Activated CD4-positive, alpha-beta T cell treated with anti-CD3 and anti-CD28 coated beads, Interleukin-10, Interleukin-2, amounts not matched to agents 100 ng/mL and 50 ng/mL, durations not matched to agents 16 hours and 8 hours (primary cell): ENCODE measurements at regions not wholly inside any gene's neighbourhood (a gene's known extent, or its start where the extent isn't known, plus 50 kb on each side); places are given as distances from the start of the nearest gene placed in this dataset.

ENCODE experiments used
- DNase-seq: peaks from one replicate; pipeline ENCODE4 v3.0.0-alpha.2; 2020

- DNase-seq: no peak
These were observed 510.4 kb upstream of the AGTR1 start for GRCh38 chr3:148187296-148187695.

GRCh38 chr3:148190441-148190990 is 507.2 kb upstream of the AGTR1 start:
- DNase-seq: no peak

- DNase-seq: no peak
These were observed 505.7 kb upstream of the AGTR1 start for GRCh38 chr3:148191966-148192365.

- DNase-seq: no peak
These were observed 500.6 kb upstream of the AGTR1 start for GRCh38 chr3:148197061-148197460.

- DNase-seq: no peak
These were observed 495.3 kb upstream of the AGTR1 start for GRCh38 chr3:148202386-148202785.

- DNase-seq: no peak
These were observed 494.2 kb upstream of the AGTR1 start for GRCh38 chr3:148203297-148204010.

- no peak for DNase-seq
These were observed 493.6 kb upstream of the AGTR1 start for GRCh38 chr3:148204131-148204530.

- DNase-seq: no peak
These were observed 491.7 kb upstream of the AGTR1 start for GRCh38 chr3:148205977-148206376.

- DNase-seq: no peak
These were observed 491.3 kb upstream of the AGTR1 start for GRCh38 chr3:148206446-148206845.

GRCh38 chr3:148208975-148209374 is 488.7 kb upstream of the AGTR1 start:
- no peak for DNase-seq

GRCh38 chr3:148211725-148212124 is 486.0 kb upstream of the AGTR1 start:
- DNase-seq: no peak

GRCh38 chr3:148214705-148215104 is 483.0 kb upstream of the AGTR1 start:
- DNase-seq: no peak

GRCh38 chr3:148217317-148217716 is 480.4 kb upstream of the AGTR1 start:
- no peak for DNase-seq

- no peak for DNase-seq
These were observed 479.5 kb upstream of the AGTR1 start for GRCh38 chr3:148218222-148218621.

GRCh38 chr3:148219999-148220398 is 477.7 kb upstream of the AGTR1 start:
- no peak for DNase-seq

GRCh38 chr3:148221303-148221702 is 476.4 kb upstream of the AGTR1 start:
- DNase-seq: no peak

GRCh38 chr3:148223266-148223665 is 474.4 kb upstream of the AGTR1 start:
- no peak for DNase-seq

- no peak for DNase-seq
These were observed 471.5 kb upstream of the AGTR1 start for GRCh38 chr3:148226246-148226645.

GRCh38 chr3:148227534-148227933 is 470.2 kb upstream of the AGTR1 start:
- no peak for DNase-seq

- no peak for DNase-seq
These were observed 468.6 kb upstream of the AGTR1 start for GRCh38 chr3:148229107-148229506.

GRCh38 chr3:148230473-148230872 is 467.2 kb upstream of the AGTR1 start:
- DNase-seq: no peak

- no peak for DNase-seq
These were observed 465.3 kb upstream of the AGTR1 start for GRCh38 chr3:148232389-148232788.

- no peak for DNase-seq
These were observed 464.3 kb upstream of the AGTR1 start for GRCh38 chr3:148233403-148233802.

GRCh38 chr3:148234536-148234935 is 463.2 kb upstream of the AGTR1 start:
- no peak for DNase-seq

- DNase-seq: no peak
These were observed 462.1 kb upstream of the AGTR1 start for GRCh38 chr3:148235566-148235965.
